ENCODE measurements at regions not wholly inside any gene's neighbourhood (a gene's known extent, or its start where the extent isn't known, plus 50 kb on each side); places are given as distances from the start of the nearest gene placed in this dataset.
A peak's percentile ranks its signal among the peaks of the same experiment; 100 is the strongest.
"Not testable (repeated sequence)": the region's sequence is repeated elsewhere in the genome, so short reads cannot be mapped to it uniquely, and the experiment has no call there.

- no peak for DNase-seq
Observed at GRCh38 chr3:177646749-177647148, 449.5 kb upstream of the TBL1XR1 start.

- no peak for DNase-seq
Observed at GRCh38 chr3:177647341-177647740, 450.1 kb upstream of the TBL1XR1 start.

- no peak for DNase-seq
Observed at GRCh38 chr3:177647876-177648275, 450.6 kb upstream of the TBL1XR1 start.

- DNase-seq: peak; percentile 37
Observed at GRCh38 chr3:177652556-177653291, 455.4 kb upstream of the TBL1XR1 start.

GRCh38 chr3:177657243-177657642 is 460.0 kb upstream of the TBL1XR1 start:
- peak; percentile 12 for DNase-seq

- DNase-seq: peak; percentile 14
Observed at GRCh38 chr3:177658354-177658753, 461.1 kb upstream of the TBL1XR1 start.

- DNase-seq: not testable (repeated sequence)
Observed at GRCh38 chr3:177664380-177665103, 467.3 kb upstream of the TBL1XR1 start.

GRCh38 chr3:177665122-177665808 is 468.0 kb upstream of the TBL1XR1 start:
- no peak for DNase-seq

GRCh38 chr3:177672252-177672911 is 475.1 kb upstream of the TBL1XR1 start:
- DNase-seq: no peak

GRCh38 chr3:177673112-177673914 is 476.0 kb upstream of the TBL1XR1 start:
- DNase-seq: no peak

- no peak for DNase-seq
Observed at GRCh38 chr3:177674186-177674585, 476.9 kb upstream of the TBL1XR1 start.

GRCh38 chr3:177676148-177676547 is 478.9 kb upstream of the TBL1XR1 start:
- no peak for DNase-seq

GRCh38 chr3:177676947-177677587 is 479.8 kb upstream of the TBL1XR1 start:
- DNase-seq: no peak

- DNase-seq: no peak
Observed at GRCh38 chr3:177679568-177680471, 482.5 kb upstream of the TBL1XR1 start.

GRCh38 chr3:177680472-177680821 is 483.2 kb upstream of the TBL1XR1 start:
- no peak for DNase-seq

GRCh38 chr3:177681156-177681555 is 483.9 kb upstream of the TBL1XR1 start:
- DNase-seq: no peak

GRCh38 chr3:177681852-177682251 is 484.6 kb upstream of the TBL1XR1 start:
- DNase-seq: no peak

GRCh38 chr3:177683586-177683985 is 486.3 kb upstream of the TBL1XR1 start:
- DNase-seq: no peak

GRCh38 chr3:177686671-177687070 is 489.4 kb upstream of the TBL1XR1 start:
- no peak for DNase-seq

- no peak for DNase-seq
Observed at GRCh38 chr3:177687291-177687690, 490.0 kb upstream of the TBL1XR1 start.

GRCh38 chr3:177688152-177688551 is 490.9 kb upstream of the TBL1XR1 start:
- DNase-seq: no peak
